HuH-7 (cell line): ENCODE measurements at regions not wholly inside any gene's neighbourhood (a gene's known extent, or its start where the extent isn't known, plus 50 kb on each side); places are given as distances from the start of the nearest gene placed in this dataset.
"Not testable (repeated sequence)": the region's sequence is repeated elsewhere in the genome, so short reads cannot be mapped to it uniquely, and the experiment has no call there.

Source experiments
- DNase-seq: peaks from one replicate; pipeline ENCODE4 v3.0.0; 2011; ENCODE audit warnings: low spot score

- no peak for DNase-seq
Observed at GRCh38 chr10:6984971-6985370, 404.9 kb upstream of the PRKCQ start.

- not testable (repeated sequence) for DNase-seq
Observed at GRCh38 chr10:6984016-6984415, 403.9 kb upstream of the PRKCQ start.

GRCh38 chr10:6980353-6980752 is 400.3 kb upstream of the PRKCQ start:
- DNase-seq: no peak

GRCh38 chr10:6979371-6979770 is 399.3 kb upstream of the PRKCQ start:
- DNase-seq: no peak

GRCh38 chr10:6978187-6978627 is 398.1 kb upstream of the PRKCQ start:
- DNase-seq: no peak

DNA sequence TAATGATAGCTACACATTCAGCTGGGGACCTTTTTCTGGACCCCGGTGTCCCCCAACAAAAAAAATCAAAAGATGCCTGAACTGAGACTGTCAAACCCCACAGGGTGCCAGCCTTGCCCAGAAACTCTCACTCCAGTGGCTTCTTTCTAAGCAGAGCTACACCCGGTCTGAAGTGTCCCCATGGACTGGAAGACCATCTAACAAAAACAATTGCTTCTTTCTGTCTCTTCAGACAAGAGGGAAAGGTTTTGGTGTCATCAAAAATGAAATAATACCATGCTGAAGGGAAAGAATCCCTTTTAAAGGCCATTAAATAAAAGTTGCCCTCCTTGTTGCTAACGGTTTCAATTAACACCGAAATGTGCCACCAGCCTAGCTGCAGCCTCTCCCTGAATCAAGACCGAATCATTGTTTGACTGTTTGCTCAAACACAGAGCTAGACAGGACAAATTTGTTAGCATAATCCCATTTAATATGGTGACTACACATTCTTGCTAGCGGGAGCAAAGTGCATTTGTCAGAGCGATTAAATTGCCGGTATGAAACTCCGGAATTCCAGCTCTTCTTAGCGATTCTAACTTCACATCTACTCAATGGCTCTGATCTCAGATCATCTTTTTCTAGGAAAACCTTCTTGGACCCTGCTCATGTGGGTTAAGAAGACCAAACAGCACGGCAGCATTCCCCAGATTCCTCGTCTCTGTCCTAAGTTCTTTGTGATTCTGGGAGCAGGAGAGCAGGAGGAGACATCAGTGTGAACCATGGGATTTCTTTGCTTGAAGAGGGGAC is 397.5 kb upstream of the PRKCQ start:
- no peak for DNase-seq

DNA sequence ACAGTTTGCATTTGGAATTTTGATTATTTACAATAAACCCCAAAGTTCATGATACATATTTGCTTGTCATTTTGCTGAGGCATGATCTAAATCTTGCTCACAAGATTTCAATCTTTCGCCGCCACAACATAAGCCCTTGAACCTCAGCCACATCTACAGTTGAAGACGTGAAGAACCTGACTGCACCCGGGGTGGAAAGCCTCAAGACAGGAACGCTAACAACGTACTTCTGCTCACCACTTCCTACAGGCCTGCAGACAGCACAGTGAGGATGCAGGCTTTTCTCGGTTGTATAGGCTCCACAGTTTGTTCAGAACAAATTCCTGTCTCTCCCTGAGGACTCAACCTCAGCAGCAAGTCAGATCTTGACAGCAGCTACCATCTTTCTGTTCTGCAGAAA is 393.8 kb upstream of the PRKCQ start:
- no peak for DNase-seq

GRCh38 chr10:6972226-6972625 is 392.1 kb upstream of the PRKCQ start:
- no peak for DNase-seq

- DNase-seq: no peak
Observed at GRCh38 chr10:6969659-6970058, 389.6 kb upstream of the PRKCQ start.

GRCh38 chr10:6964543-6964942 is 384.5 kb upstream of the PRKCQ start:
- no peak for DNase-seq

GRCh38 chr10:6962576-6962975 is 382.5 kb upstream of the PRKCQ start:
- no peak for DNase-seq

DNA sequence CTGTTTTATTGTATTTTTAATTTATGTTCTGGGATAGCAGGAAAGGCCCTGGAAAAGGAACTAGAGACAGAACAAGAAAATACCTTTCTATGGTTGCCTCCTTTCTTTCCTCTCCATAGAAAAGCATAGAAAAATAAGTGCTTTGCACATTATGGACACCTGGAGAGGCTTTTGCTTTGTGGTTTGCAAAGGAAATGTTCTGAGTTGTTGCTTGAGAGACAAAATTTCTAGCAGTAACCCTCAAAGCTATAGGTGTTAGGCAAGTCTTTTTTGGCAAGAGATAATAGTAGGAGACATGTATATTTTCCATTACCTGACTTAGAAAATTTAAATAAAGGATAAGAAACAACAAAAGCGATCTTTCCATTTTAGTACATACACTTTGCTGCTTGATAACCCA is 378.6 kb upstream of the PRKCQ start:
- DNase-seq: no peak

DNA sequence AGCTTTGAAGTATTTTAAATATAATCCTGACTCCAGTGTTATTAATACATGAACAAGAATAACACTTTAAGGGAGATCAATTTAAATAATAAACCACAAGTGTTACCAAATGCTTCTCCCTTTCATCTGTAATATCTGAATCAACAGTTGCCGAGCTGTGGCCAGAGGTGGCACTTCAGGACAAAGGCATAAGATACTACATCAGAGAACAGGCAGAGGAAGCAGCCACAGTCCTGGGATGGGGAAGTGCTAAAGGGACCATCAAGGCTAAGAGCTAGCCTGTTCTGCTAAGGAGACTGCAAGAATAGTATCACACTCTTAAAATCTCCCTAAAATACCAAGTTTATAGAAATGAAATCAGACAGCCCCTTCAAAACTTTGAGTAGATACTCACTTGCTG is 378.2 kb upstream of the PRKCQ start:
- no peak for DNase-seq

- DNase-seq: no peak
Observed at GRCh38 chr10:6957851-6958250, 377.8 kb upstream of the PRKCQ start.

- DNase-seq: no peak
Observed at GRCh38 chr10:6956562-6956961, 376.5 kb upstream of the PRKCQ start.

DNA sequence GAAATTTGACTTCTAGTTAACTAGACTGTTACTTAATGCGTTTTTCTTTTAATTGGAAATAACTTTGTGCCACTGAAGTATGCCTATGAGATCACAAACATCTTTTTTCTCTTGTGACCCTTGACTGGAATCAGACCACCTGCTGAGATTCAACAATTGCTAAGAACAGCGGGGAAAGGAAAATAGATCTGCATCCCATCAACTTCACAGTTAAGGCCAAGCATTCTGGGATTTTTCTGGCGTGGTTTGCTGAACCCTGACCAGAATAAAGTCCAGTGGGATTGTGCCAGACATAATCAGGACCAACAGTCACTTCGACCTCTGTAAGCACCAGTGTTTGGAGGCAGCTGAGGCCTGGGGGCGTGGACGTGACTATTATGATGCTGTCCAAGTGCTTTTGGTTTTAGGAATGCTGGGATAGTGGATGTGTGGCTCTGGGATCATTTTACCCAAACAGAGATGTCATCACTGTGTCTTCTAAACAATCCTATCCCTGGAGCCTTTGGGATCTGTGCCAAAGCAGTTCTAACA is 373.3 kb upstream of the PRKCQ start:
- DNase-seq: no peak

DNA sequence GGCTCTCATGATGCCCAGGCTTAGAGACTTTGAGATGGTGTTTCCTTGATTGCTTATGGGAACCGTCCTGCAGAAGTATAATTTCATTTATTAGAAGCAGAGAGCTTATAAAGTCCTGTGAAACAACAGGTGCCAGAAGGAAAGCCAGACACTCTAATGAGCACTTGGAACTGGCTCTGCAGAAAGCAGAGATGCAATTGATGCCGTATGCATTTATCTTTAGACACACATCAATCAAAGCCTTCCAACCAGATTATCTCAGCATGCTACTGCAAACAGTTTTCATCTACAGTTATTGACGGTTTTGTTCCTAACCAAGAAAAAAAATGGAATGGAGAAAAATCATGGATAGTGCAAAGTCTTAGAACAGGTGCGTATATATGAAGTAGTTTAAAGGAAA is 371.7 kb upstream of the PRKCQ start:
- no peak for DNase-seq

GRCh38 chr10:6950133-6950532 is 370.1 kb upstream of the PRKCQ start:
- no peak for DNase-seq

DNA sequence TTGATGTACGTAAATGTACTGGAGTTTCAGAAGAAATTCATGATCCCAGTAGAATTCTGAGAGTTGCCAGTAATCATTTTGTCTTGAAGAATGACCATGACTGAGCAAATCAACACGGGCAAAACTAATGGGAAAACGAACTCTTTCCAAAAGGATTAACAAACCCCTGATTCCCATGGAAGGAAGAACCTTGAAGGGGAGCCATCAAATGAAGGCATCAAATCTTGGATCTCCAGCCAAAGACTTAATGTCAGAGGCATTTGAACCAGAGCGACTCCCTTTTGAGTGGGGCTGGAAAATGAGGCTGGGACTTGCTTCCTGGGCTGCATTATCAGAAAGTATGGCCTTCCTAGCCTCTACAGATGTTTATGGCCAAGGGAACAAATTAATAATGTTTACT is 364.4 kb upstream of the PRKCQ start:
- DNase-seq: no peak

DNA sequence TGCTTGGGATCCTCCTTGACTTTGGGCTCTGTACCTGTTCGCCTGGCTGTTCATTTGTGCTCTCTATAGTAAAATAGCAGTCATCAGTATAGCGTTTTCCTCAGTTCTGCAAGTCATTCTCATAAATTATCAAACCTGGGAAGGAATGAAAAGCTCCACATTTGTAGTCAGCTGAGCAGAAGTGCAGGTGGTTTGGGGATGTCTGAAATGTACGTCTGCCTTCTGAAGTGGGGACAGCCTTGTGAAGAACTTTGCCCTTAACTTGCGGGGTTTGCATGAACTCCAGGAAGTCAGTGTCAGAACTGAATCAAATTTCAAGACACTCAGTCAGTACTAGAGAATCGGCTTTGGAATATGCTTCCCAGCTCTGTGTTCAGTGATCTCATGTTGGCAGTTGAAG is 358.3 kb upstream of the PRKCQ start:
- no peak for DNase-seq

DNA sequence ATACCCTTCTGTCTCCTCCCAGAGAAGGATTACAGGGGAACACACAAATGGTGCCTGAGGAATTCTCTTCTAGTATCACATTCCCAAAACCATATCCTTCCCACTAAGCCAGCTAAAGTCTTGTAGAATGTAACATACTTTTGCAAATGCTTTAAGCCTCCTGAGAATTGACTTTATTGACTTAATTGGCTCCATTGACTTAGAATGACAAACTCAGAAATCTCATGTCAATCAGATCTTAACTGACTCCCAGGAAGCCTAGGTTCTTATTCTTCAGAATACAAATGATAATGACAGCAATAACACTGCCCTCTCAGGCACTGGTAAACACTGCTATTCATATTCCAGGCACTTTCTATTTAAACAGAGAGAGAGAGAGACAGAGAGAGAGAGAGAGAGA is 356.9 kb upstream of the PRKCQ start:
- no peak for DNase-seq

DNA sequence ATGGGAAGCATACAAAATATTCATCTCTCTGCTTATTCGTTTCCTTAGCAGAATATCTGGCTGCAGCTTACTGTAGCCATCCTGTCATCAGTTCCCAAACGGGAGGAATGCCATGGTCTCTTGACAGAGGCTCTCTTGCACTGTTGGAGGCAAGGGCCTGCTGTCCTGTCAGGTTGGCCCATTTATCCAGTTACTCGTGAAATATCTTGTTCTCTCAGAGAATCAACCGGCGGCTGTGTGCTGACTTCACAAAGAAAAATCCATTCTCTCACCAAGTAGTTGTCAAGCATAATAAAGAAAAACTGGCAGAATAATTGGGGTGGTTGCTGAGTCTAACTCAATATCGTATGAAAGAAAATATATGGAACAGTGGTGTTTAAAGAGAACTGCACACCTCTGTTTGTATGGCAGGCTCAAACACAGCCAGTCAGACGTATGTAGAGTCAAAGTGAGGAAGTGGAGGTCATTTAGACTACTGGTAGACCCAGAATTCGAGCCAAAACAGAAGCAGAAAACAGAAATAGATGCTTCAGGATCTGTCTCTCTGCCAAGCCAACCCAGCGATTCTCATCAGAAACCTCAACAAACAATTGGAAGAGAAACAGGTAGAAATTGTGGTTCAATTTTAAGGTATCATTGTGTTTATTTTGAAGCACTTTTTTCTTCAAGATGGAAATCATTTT is 349.2 kb upstream of the PRKCQ start:
- no peak for DNase-seq

DNA sequence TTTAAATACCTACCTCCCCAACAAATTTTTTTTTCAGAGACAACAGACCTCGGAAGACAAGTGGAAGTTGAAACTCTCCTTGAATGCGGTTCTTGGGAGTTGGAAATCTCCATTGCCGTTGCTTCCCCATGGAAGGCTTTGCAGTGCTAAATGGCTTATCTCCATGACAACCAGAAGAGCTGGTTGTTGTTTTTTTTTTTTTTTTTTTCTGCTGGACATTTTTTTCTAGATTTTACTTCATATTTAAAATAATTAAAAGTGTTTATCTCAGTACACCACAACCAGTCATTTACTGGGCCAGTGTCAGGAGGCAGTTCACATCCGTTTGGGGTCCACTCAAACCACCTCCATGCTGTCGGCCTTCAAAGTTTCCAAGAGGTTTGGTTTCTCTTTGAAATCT is 348.5 kb upstream of the PRKCQ start:
- no peak for DNase-seq

GRCh38 chr10:6926971-6927370 is 346.9 kb upstream of the PRKCQ start:
- no peak for DNase-seq
